GM12878 (cell line): ENCODE measurements at regions not wholly inside any gene's neighbourhood (a gene's known extent, or its start where the extent isn't known, plus 50 kb on each side); places are given as distances from the start of the nearest gene placed in this dataset.

ENCODE experiments used
- ATAC-seq: fragments of 200-7000 bp; cut with Tn5 transposase; 3 replicates; pipeline ENCODE4 v1.9.1; 2020; ENCODE audit warnings: mild to moderate bottlenecking, moderate library complexity
- BruUV-seq: library from RNA; stranded (reverse); fragments of 400-500 nt; replicated peaks from 2 replicates; lab custom pipeline; 2021; lab: Mats Ljungman, UMichigan
- CTCF ChIA-PET: fragments of 300-600 bp; sonication (Branson Sonifier 250); formaldehyde crosslinking; extraction: SDS; loops from one replicate; lab custom pipeline; 2021; ENCODE audit warnings: inconsistent platforms; lab: Yijun Ruan, JAX
- POLR2A ChIA-PET: fragments of 350-600 bp; formaldehyde crosslinking; extraction: SDS; loops from one replicate; lab custom pipeline; 2021; ENCODE audit warnings: inconsistent platforms; lab: Charles Lee
- RAD21 ChIA-PET: fragments of 300-600 bp; sonication (Branson Sonifier 250); formaldehyde crosslinking; loops from one replicate; lab custom pipeline; 2023; ENCODE audit warnings: antibody characterized with exemption; ENCODE audit not compliant: unreplicated experiment; lab: Charles Lee
- SMC1A ChIA-PET: fragments of 300-600 bp; sonication (Branson Sonifier 250); formaldehyde crosslinking; loops from one replicate; lab custom pipeline; 2023; ENCODE audit not compliant: unreplicated experiment, uncharacterized antibody; lab: Charles Lee
- DNase-seq: peaks from one replicate; pipeline ENCODE4 v3.0.0-alpha.2; 2011; ENCODE audit warnings: low read depth, low spot score
- FAIRE-seq: peaks from 3 replicates; lab custom pipeline; 2011; peaks lifted over from hg19 to GRCh38; lab: Jason Lieb, UNC
- H2AFZ ChIP-seq: 2 replicates; pipeline ENCODE4 v1.6.0; 2011; ENCODE audit warnings: low read depth, low read length, control low read depth; ENCODE audit not compliant: control insufficient read depth
- H3K27ac ChIP-seq: 2 replicates; pipeline ENCODE4 v1.5.1; 2011; ENCODE audit warnings: control low read depth; ENCODE audit not compliant: control insufficient read depth, insufficient read depth
- H3K27me3 ChIP-seq, 2 experiments: replicated peaks in 1 of 2; 2 replicates each; pipeline versions ENCODE4 v1.6.0 to v1.6.1; 2011; ENCODE audit warnings: low read length in 1 of 2; ENCODE audit not compliant: control insufficient read depth in 2 of 2, insufficient read depth in 2 of 2
- H3K36me3 ChIP-seq, 2 experiments: 2 replicates each; pipeline ENCODE4 v1.5.1; 2011; ENCODE audit warnings: low read length in 1 of 2; ENCODE audit not compliant: control insufficient read depth in 2 of 2, insufficient read depth in 2 of 2
- H3K4me1 ChIP-seq: 2 replicates; pipeline ENCODE4 v1.6.1; 2011; ENCODE audit warnings: mild to moderate bottlenecking, low read length, moderate library complexity, mixed read lengths; ENCODE audit not compliant: control insufficient read depth, insufficient read depth
- H3K4me2 ChIP-seq: 2 replicates; pipeline ENCODE4 v1.6.0; 2011; ENCODE audit warnings: control low read depth; ENCODE audit not compliant: control insufficient read depth, insufficient read depth
- H3K4me3 ChIP-seq: fragments of 200-600 bp; sonication (generic); 2 replicates; pipeline ENCODE4 v1.5.1; 2016
- H3K79me2 ChIP-seq: 2 replicates; pipeline ENCODE4 v1.6.0; 2011; ENCODE audit warnings: low read length; ENCODE audit not compliant: control insufficient read depth, insufficient read depth
- H3K9ac ChIP-seq: 2 replicates; pipeline ENCODE4 v1.8.0; 2011; ENCODE audit warnings: low read length, control low read depth, mixed read lengths; ENCODE audit not compliant: control insufficient read depth, insufficient read depth
- H3K9me3 ChIP-seq: replicated peaks from 3 replicates; pipeline ENCODE4 v1.5.1; 2011; ENCODE audit warnings: mild to moderate bottlenecking, low read length; ENCODE audit not compliant: control insufficient read depth, insufficient read depth
- H4K20me1 ChIP-seq: 2 replicates; pipeline ENCODE4 v1.6.0; 2011; ENCODE audit not compliant: control insufficient read depth, insufficient read depth
- ATF2 ChIP-seq: IDR thresholded peaks from 2 replicates; pipeline ENCODE4 v1.6.1; 2012; ENCODE audit warnings: low read length, inconsistent platforms
- BACH1 ChIP-seq: fragments of 450-650 bp; IDR thresholded peaks from 2 replicates; pipeline ENCODE4 v1.6.1; 2017; ENCODE audit warnings: mild to moderate bottlenecking, borderline replicate concordance
- BCL11A ChIP-seq: IDR thresholded peaks from 2 replicates; pipeline ENCODE4 v1.6.1; 2011; ENCODE audit warnings: low read depth, low read length
- BMI1 ChIP-seq: fragments of 450-650 bp; IDR thresholded peaks from 2 replicates; pipeline ENCODE4 v1.6.1; 2016; ENCODE audit warnings: mild to moderate bottlenecking, moderate library complexity, borderline replicate concordance
- CBX5 ChIP-seq: sonication (generic); IDR thresholded peaks from 2 replicates; pipeline ENCODE4 v1.6.1; 2016; ENCODE audit warnings: low read depth, moderate library complexity, mild to moderate bottlenecking, inconsistent platforms
- CREM ChIP-seq: IDR thresholded peaks from 2 replicates; pipeline ENCODE4 v1.6.1; 2014; ENCODE audit warnings: antibody characterized with exemption, low read depth
- HDAC6 ChIP-seq: fragments of 200-600 bp; sonication (generic); IDR thresholded peaks from one replicate; pipeline ENCODE4 v1.8.0; 2017; ENCODE audit warnings: antibody characterized with exemption; ENCODE audit not compliant: unreplicated experiment
- MEF2A ChIP-seq: IDR thresholded peaks from 2 replicates; pipeline ENCODE4 v1.6.1; 2011; ENCODE audit warnings: low read depth, mild to moderate bottlenecking, low read length, moderate library complexity; ENCODE audit not compliant: insufficient read depth
- MTA3 ChIP-seq: IDR thresholded peaks from 2 replicates; pipeline ENCODE4 v1.6.1; 2012; ENCODE audit warnings: low read length, inconsistent platforms, borderline replicate concordance
- NR2C1 ChIP-seq: fragments of 450-650 bp; IDR thresholded peaks from 2 replicates; pipeline ENCODE4 v1.6.1; 2017; ENCODE audit warnings: antibody characterized with exemption, mild to moderate bottlenecking, moderate library complexity
- RAD21 ChIP-seq: IDR thresholded peaks from 2 replicates; pipeline ENCODE4 v1.6.1; 2011; ENCODE audit warnings: mild to moderate bottlenecking, low read depth, low read length, moderate library complexity; ENCODE audit not compliant: insufficient read depth
- SMARCA5 ChIP-seq: fragments of 450-650 bp; IDR thresholded peaks from 2 replicates; pipeline ENCODE4 v1.6.1; 2017; ENCODE audit warnings: mild to moderate bottlenecking
- TAF1 ChIP-seq: IDR thresholded peaks from 2 replicates; pipeline ENCODE4 v1.6.1; 2011; ENCODE audit warnings: mild to moderate bottlenecking, low read depth, low read length, borderline replicate concordance
- ZZZ3 ChIP-seq: IDR thresholded peaks from 2 replicates; pipeline ENCODE4 v1.6.1; 2011; ENCODE audit warnings: low read depth; ENCODE audit not compliant: control insufficient read depth, insufficient read length
- WGBS: methylation state at CpG from one replicate; pipeline ENCODE4 v1.1.6; 2016; ENCODE audit warnings: low lambda C conversion rate; ENCODE audit not compliant: insufficient replicate concordance, insufficient coverage; ENCODE audit errors: missing lambda C conversion rate; 5-methylcytosine and 5-hydroxymethylcytosine counted together
- in situ Hi-C: fragments of 300-500 bp; cut with MboI; formaldehyde crosslinking; loops from 9 replicates; pipeline ENCODE4 v1.14.3; 2018; ENCODE audit warnings: mixed read lengths
- intact Hi-C: fragments of 100-400 bp; cut with micrococcal nuclease; formaldehyde crosslinking; loops from one replicate; pipeline ENCODE4 v1.14.2; 2022; ENCODE audit not compliant: unreplicated experiment
- TF ChIP-seq, protein P1 (sequence below): fragments of 450-650 bp; IDR thresholded peaks from 2 replicates; pipeline ENCODE4 v1.6.1; 2018; ENCODE audit warnings: borderline replicate concordance, mild to moderate bottlenecking; ENCODE audit not compliant: partially characterized antibody

GRCh38 chr10:33460505-33461294, 126.2 kb upstream of the NRP1 start:
- DNase-seq, result no peak
- in situ Hi-C loops, result no loop called here
- TF ChIP-seq ZZZ3 (no peak), ATF2 (no peak), BCL11A (no peak), BACH1 (no peak), MEF2A (no peak), CREM (no peak), CBX5 (no peak), RAD21 (no peak), HDAC6 (no peak), MTA3 (no peak), SMARCA5 (no peak), BMI1 (no peak), TAF1 (no peak), NR2C1 (no peak)
- TF ChIP-seq, protein P1, sequence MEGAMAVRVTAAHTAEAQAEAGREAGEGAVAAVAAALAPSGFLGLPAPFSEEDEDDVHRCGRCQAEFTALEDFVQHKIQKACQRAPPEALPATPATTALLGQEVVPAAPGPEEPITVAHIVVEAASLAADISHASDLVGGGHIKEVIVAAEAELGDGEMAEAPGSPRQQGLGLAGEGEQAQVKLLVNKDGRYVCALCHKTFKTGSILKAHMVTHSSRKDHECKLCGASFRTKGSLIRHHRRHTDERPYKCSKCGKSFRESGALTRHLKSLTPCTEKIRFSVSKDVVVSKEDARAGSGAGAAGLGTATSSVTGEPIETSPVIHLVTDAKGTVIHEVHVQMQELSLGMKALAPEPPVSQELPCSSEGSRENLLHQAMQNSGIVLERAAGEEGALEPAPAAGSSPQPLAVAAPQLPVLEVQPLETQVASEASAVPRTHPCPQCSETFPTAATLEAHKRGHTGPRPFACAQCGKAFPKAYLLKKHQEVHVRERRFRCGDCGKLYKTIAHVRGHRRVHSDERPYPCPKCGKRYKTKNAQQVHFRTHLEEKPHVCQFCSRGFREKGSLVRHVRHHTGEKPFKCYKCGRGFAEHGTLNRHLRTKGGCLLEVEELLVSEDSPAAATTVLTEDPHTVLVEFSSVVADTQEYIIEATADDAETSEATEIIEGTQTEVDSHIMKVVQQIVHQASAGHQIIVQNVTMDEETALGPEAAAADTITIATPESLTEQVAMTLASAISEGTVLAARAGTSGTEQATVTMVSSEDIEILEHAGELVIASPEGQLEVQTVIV, result no peak
- no peaks in the 10 kb centered on the region for H3K4me1 ChIP-seq
- H3K79me2 ChIP-seq, result no peaks in the 10 kb centered on the region
- no peaks in the 10 kb centered on the region for H3K27me3 ChIP-seq
- ATAC-seq, result no peak
- POLR2A ChIA-PET, result no interaction called here
- RAD21 ChIA-PET, result no interaction called here
- BruUV-seq, result no TSS peak
- intact Hi-C loops, result no loop called here
- H3K9ac ChIP-seq, result no peak overlapping the region
- H4K20me1 ChIP-seq, result no peaks in the 10 kb centered on the region
- H3K4me3 ChIP-seq, result no peak overlapping the region
- 8% methylated on average over 5 of the region's 5 CpGs for WGBS
- no peaks in the 10 kb centered on the region for H3K36me3 ChIP-seq
- FAIRE-seq, result no peak
- SMC1A ChIA-PET, result interaction anchor here (0.8 to 1.1 kb wide), 3 partner anchors 14 to 99 kb away, joined by 3 to 4 read pairs (median 3); no protein-coding TSS in a partner anchor
- CTCF ChIA-PET, result interaction anchor here (1.1 kb wide), 1 partner anchor 148 kb away, joined by 3 read pairs; no protein-coding TSS in a partner anchor
- no peaks in the 10 kb centered on the region for H3K9me3 ChIP-seq
- no peak overlapping the region for H3K27ac ChIP-seq
- H2AFZ ChIP-seq, result no peak overlapping the region
- H3K4me2 ChIP-seq, result no peak overlapping the region
